CD4-positive, alpha-beta memory T cell (primary cell): ENCODE measurements at regions not wholly inside any gene's neighbourhood (a gene's known extent, or its start where the extent isn't known, plus 50 kb on each side); places are given as distances from the start of the nearest gene placed in this dataset.

Experiments
- CTCF ChIA-PET: fragments of 350-600 bp; sonication (Branson Sonifier 250); formaldehyde crosslinking; loops from one replicate; lab custom pipeline; 2021; ENCODE audit warnings: inconsistent platforms; ENCODE audit not compliant: partially characterized antibody; lab: Charles Lee
- POLR2A ChIA-PET: fragments of 350-600 bp; sonication (Branson Sonifier 250); formaldehyde crosslinking; loops from one replicate; lab custom pipeline; 2021; ENCODE audit not compliant: partially characterized antibody; lab: Charles Lee
- DNase-seq, 5 donors: peaks; one replicate each; pipeline versions ENCODE4 v3.0.0 to v3.0.0-alpha.2; 2020 to 2022; ENCODE audit warnings: mixed read lengths in 1 of 5
- H3K27ac ChIP-seq: one replicate; pipeline ENCODE4 v1.7.0; 2013; ENCODE audit warnings: low read depth, low read length
- H3K27me3 ChIP-seq: 2 replicates; pipeline ENCODE4 v1.7.0; 2013; ENCODE audit warnings: mild to moderate bottlenecking, low read length, moderate library complexity; ENCODE audit not compliant: insufficient read depth
- H3K36me3 ChIP-seq: 2 replicates; pipeline ENCODE4 v1.7.0; 2013; ENCODE audit warnings: mild to moderate bottlenecking, low read length, moderate library complexity; ENCODE audit not compliant: insufficient read depth
- H3K4me1 ChIP-seq: 2 replicates; pipeline ENCODE4 v1.7.0; 2013; ENCODE audit warnings: mild to moderate bottlenecking, low read length, moderate library complexity; ENCODE audit not compliant: insufficient read depth
- H3K4me3 ChIP-seq, 2 donors: one replicate each; pipeline ENCODE4 v1.7.0; 2013; ENCODE audit warnings: low read length in 2 of 2, mild to moderate bottlenecking in 1 of 2
- H3K9me3 ChIP-seq, 2 donors: one replicate each; pipeline ENCODE4 v1.7.0; 2013; ENCODE audit warnings: low read length in 2 of 2, control low read depth in 1 of 2; ENCODE audit not compliant: control insufficient read depth in 1 of 2
- H3K27ac Mint-ChIP-seq, 7 donors: one replicate each; pipeline ENCODE4 v1.8.0; 2020 to 2021; ENCODE audit warnings: mixed read lengths in 7 of 7, mild to moderate bottlenecking in 6 of 7, inconsistent platforms in 3 of 7, moderate library complexity in 3 of 7
- H3K27me3 Mint-ChIP-seq, 2 donors: one replicate each; pipeline ENCODE4 v1.8.0; 2020 to 2021; ENCODE audit warnings: mixed read lengths in 2 of 2
- H3K36me3 Mint-ChIP-seq, 2 donors: one replicate each; pipeline ENCODE4 v1.8.0; 2020 to 2021; ENCODE audit warnings: mixed read lengths in 2 of 2, inconsistent platforms in 1 of 2, mild to moderate bottlenecking in 1 of 2
- H3K4me1 Mint-ChIP-seq, 4 donors: one replicate each; pipeline ENCODE4 v1.8.0; 2020 to 2021; ENCODE audit warnings: mixed read lengths in 4 of 4, mild to moderate bottlenecking in 1 of 4
- H3K4me3 Mint-ChIP-seq, 8 donors: one replicate each; pipeline ENCODE4 v1.8.0; 2020 to 2021; ENCODE audit warnings: mixed read lengths in 8 of 8, mild to moderate bottlenecking in 7 of 8, moderate library complexity in 6 of 8, inconsistent platforms in 3 of 8
- H3K9me3 Mint-ChIP-seq, 8 donors: one replicate each; pipeline ENCODE4 v1.8.0; 2020 to 2021; ENCODE audit warnings: mixed read lengths in 8 of 8, mild to moderate bottlenecking in 5 of 8, inconsistent platforms in 3 of 8, moderate library complexity in 1 of 8
- intact Hi-C: fragments of 100-400 bp; cut with micrococcal nuclease; formaldehyde crosslinking; loops from one replicate; pipeline ENCODE4 v1.15.1; 2023

GRCh38 chr10:117726596-117727295, 184.2 kb downstream of the EMX2 start:
- H3K27ac Mint-ChIP-seq, result no peak overlapping the region
- POLR2A ChIA-PET, result no interaction called here
- H3K27me3 Mint-ChIP-seq, result peaks cover 11 to 22% of the 10 kb centered on the region in 2 donors
- intact Hi-C loops, result no loop called here
- H3K4me1 Mint-ChIP-seq, result no peaks in the 10 kb centered on the region
- H3K36me3 ChIP-seq, result no peaks in the 10 kb centered on the region
- no peak overlapping the region for H3K4me3 Mint-ChIP-seq
- H3K4me3 ChIP-seq, result no peak overlapping the region
- H3K27ac ChIP-seq, result no peak overlapping the region
- H3K36me3 Mint-ChIP-seq, result no peaks in the 10 kb centered on the region
- CTCF ChIA-PET, result no interaction called here
- H3K9me3 ChIP-seq, result no peaks in the 10 kb centered on the region
- no peak for DNase-seq
- H3K27me3 ChIP-seq, result no peaks in the 10 kb centered on the region
- H3K4me1 ChIP-seq, result no peaks in the 10 kb centered on the region
- H3K9me3 Mint-ChIP-seq, result peaks cover 0 to 2% (median 0%) of the 10 kb centered on the region in 8 donors

DNA sequence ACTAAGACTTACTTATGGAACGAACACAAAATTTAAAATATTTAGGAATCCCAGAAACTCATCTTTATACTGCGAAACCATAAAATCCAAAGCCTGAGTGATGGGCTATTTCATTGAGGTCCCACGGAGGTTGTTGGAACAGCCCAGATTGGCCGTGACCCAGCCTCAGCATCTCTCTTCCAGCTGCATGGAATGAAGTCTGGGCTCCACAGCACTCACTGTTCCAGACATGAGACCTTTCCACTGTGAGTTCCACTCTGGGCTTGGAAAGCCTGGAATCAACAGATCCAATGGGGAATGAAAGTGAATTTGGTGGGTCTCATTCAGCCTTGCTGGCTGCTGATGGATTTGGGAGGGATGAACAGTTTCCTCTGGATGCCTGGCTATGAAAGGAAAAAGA, 184.9 kb downstream of the EMX2 start:
- H3K36me3 Mint-ChIP-seq, result no peaks in the 10 kb centered on the region
- H3K9me3 Mint-ChIP-seq, result peaks cover 0 to 2% (median 0%) of the 10 kb centered on the region in 8 donors
- H3K36me3 ChIP-seq, result no peaks in the 10 kb centered on the region
- DNase-seq, result no peak
- H3K4me1 ChIP-seq, result no peaks in the 10 kb centered on the region
- H3K27ac ChIP-seq, result no peak overlapping the region
- no peaks in the 10 kb centered on the region for H3K27me3 ChIP-seq
- intact Hi-C loops, result no loop called here
- no peaks in the 10 kb centered on the region for H3K9me3 ChIP-seq
- no peak overlapping the region for H3K4me3 ChIP-seq
- ChIA-PET POLR2A (interaction anchor here (0.7 kb wide), 1 partner anchor 21 kb away, joined by 3 read pairs; no protein-coding TSS in a partner anchor), CTCF (no interaction called here)
- no peaks in the 10 kb centered on the region for H3K4me1 Mint-ChIP-seq
- no peak overlapping the region for H3K27ac Mint-ChIP-seq
- H3K4me3 Mint-ChIP-seq, result no peak overlapping the region
- H3K27me3 Mint-ChIP-seq, result peaks cover 15 to 25% of the 10 kb centered on the region in 2 donors

DNA sequence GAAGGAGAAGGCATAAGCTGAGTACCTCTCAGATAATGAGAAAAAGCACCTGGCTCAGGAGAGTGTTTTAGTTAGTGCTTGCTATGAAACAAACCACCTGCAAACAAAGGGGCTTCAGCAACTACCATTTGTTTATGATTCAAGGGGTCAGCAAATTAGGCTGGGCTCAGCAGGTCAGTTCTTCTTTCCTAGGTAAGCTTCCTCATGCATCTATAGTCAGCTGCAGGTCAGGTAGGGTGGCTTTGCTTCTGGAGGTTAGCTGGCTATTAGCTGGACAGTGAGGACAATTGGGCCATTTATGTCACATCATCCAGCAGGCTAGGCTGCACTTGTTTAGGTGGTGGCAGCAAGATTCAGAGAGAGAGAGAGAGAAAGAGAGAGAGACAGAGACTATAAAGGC, 185.5 kb downstream of the EMX2 start:
- intact Hi-C loops, result no loop called here
- Histone ChIP-seq H3K27ac (no peak overlapping the region), H3K4me3 (no peak overlapping the region), H3K4me1 (no peaks in the 10 kb centered on the region), H3K36me3 (no peaks in the 10 kb centered on the region), H3K9me3 (no peaks in the 10 kb centered on the region), H3K27me3 (no peaks in the 10 kb centered on the region)
- no peak for DNase-seq
- H3K4me3 Mint-ChIP-seq, result no peak overlapping the region
- H3K9me3 Mint-ChIP-seq, result peaks cover 0 to 2% (median 0%) of the 10 kb centered on the region in 8 donors
- H3K27me3 Mint-ChIP-seq, result peaks cover 16 to 25% of the 10 kb centered on the region in 2 donors
- ChIA-PET CTCF (no interaction called here), POLR2A (interaction anchor here (0.7 kb wide), 1 partner anchor 20 kb away, joined by 3 read pairs; no protein-coding TSS in a partner anchor)
- H3K36me3 Mint-ChIP-seq, result no peaks in the 10 kb centered on the region
- H3K4me1 Mint-ChIP-seq, result no peaks in the 10 kb centered on the region
- H3K27ac Mint-ChIP-seq, result peak overlapping the region in 1 of 7 donors; percentile 27

DNA sequence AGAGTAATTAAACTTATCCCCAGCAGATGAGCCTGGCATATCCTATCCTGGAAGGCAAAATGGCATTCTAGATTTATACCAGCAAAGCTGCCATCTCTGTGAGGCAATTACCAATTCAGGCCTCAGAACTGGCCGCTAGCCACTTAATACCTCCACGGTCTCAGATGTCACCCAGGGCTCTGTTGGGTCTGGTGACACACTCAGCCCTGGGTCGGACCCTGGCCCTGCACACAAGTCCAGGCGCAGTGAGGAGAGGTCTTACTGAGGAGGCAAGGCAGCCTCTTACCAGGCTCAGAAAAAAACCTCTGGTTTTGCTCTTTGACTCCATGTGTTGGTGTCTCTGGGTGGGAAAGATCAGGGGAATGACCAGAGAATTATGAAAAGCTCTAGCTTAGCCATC, 186.6 kb downstream of the EMX2 start:
- H3K27ac ChIP-seq, result no peak overlapping the region
- no peak for DNase-seq
- H3K36me3 ChIP-seq, result no peaks in the 10 kb centered on the region
- ChIA-PET POLR2A (no interaction called here), CTCF (no interaction called here)
- Mint-ChIP-seq H3K4me3 (no peak overlapping the region), H3K27me3 (peaks cover 20 to 25% of the 10 kb centered on the region in 2 donors), H3K9me3 (no peaks in the 10 kb centered on the region), H3K36me3 (no peaks in the 10 kb centered on the region), H3K4me1 (no peaks in the 10 kb centered on the region), H3K27ac (no peak overlapping the region)
- no peaks in the 10 kb centered on the region for H3K27me3 ChIP-seq
- H3K4me1 ChIP-seq, result no peaks in the 10 kb centered on the region
- intact Hi-C loops, result no loop called here
- H3K4me3 ChIP-seq, result no peak overlapping the region
- H3K9me3 ChIP-seq, result no peaks in the 10 kb centered on the region

DNA sequence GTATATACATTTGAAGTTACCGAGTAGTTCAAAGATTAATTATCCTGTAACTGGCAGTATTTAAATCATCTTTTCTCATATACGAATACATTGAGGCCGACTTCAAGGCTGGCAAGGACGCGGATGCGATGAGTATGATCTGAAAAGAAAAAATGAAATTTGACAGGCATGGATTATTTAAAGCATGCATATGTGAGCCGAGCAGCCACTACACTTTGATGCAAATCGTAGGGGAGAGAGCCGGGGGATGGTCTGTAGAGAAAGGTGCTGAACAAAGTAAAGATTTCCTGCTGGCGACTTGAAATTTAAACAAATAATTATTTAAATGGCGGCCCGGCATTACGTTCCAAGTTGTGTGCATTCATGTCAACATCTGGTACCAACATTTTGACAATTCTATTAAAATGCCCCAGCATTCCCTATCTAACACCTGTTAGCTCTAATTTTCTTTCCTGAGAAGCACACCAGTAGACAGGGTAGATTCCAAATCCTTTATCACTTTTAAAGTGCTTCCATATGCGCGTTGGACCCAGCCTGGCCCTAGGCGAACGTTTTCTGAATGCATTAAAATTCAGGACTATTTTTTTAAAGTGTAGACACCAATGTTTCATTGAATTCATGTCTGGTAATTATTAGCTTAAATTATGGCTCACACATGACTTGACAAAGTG, 188.7 kb downstream of the EMX2 start:
- no peak overlapping the region for H3K27ac Mint-ChIP-seq
- no peak for DNase-seq
- H3K36me3 ChIP-seq, result no peaks in the 10 kb centered on the region
- no peak overlapping the region for H3K4me3 Mint-ChIP-seq
- no peaks in the 10 kb centered on the region for H3K9me3 ChIP-seq
- H3K4me3 ChIP-seq, result no peak overlapping the region
- H3K27me3 Mint-ChIP-seq, result peaks cover 28 to 33% of the 10 kb centered on the region in 2 donors
- peaks cover 5% of the 10 kb centered on the region for H3K27me3 ChIP-seq
- no peaks in the 10 kb centered on the region for H3K4me1 ChIP-seq
- H3K36me3 Mint-ChIP-seq, result no peaks in the 10 kb centered on the region
- H3K4me1 Mint-ChIP-seq, result peaks cover 0 to 1% (median 0%) of the 10 kb centered on the region in 4 donors
- no peak overlapping the region for H3K27ac ChIP-seq
- CTCF ChIA-PET, result no interaction called here
- POLR2A ChIA-PET, result no interaction called here
- intact Hi-C loops, result no loop called here
- no peaks in the 10 kb centered on the region for H3K9me3 Mint-ChIP-seq

- no peak overlapping the region for H3K27ac Mint-ChIP-seq
- Histone ChIP-seq H3K4me3 (no peak overlapping the region), H3K27me3 (peaks cover 5% of the 10 kb centered on the region), H3K9me3 (no peaks in the 10 kb centered on the region), H3K27ac (no peak overlapping the region), H3K4me1 (no peaks in the 10 kb centered on the region), H3K36me3 (no peaks in the 10 kb centered on the region)
- intact Hi-C loops, result no loop called here
- H3K4me3 Mint-ChIP-seq, result no peak overlapping the region
- H3K4me1 Mint-ChIP-seq, result peaks cover 0 to 1% (median 0%) of the 10 kb centered on the region in 4 donors
- POLR2A ChIA-PET, result no interaction called here
- peaks cover 25 to 27% of the 10 kb centered on the region in 2 donors for H3K27me3 Mint-ChIP-seq
- H3K9me3 Mint-ChIP-seq, result peaks cover 0 to 2% (median 0%) of the 10 kb centered on the region in 8 donors
- CTCF ChIA-PET, result no interaction called here
- H3K36me3 Mint-ChIP-seq, result no peaks in the 10 kb centered on the region
- DNase-seq, result no peak
Measured at GRCh38 chr10:117734731-117735405, 192.3 kb downstream of the EMX2 start.

- H3K27ac ChIP-seq, result no peak overlapping the region
- peaks cover 0 to 2% (median 0%) of the 10 kb centered on the region in 8 donors for H3K9me3 Mint-ChIP-seq
- H3K4me3 ChIP-seq, result no peak overlapping the region
- H3K27ac Mint-ChIP-seq, result no peak overlapping the region
- no peaks in the 10 kb centered on the region for H3K4me1 ChIP-seq
- no peak overlapping the region for H3K4me3 Mint-ChIP-seq
- DNase-seq, result no peak
- CTCF ChIA-PET, result no interaction called here
- H3K9me3 ChIP-seq, result no peaks in the 10 kb centered on the region
- H3K27me3 ChIP-seq, result peaks cover 5% of the 10 kb centered on the region
- no peaks in the 10 kb centered on the region for H3K36me3 Mint-ChIP-seq
- POLR2A ChIA-PET, result no interaction called here
- peaks cover 0 to 1% (median 0%) of the 10 kb centered on the region in 4 donors for H3K4me1 Mint-ChIP-seq
- no peaks in the 10 kb centered on the region for H3K36me3 ChIP-seq
- H3K27me3 Mint-ChIP-seq, result peaks cover 21 to 22% of the 10 kb centered on the region in 2 donors
- intact Hi-C loops, result no loop called here
Measured at GRCh38 chr10:117736655-117737054, 194.1 kb downstream of the EMX2 start.
